ENCODE measurements at regions not wholly inside any gene's neighbourhood (a gene's known extent, or its start where the extent isn't known, plus 50 kb on each side); places are given as distances from the start of the nearest gene placed in this dataset.
"Not testable (repeated sequence)": the region's sequence is repeated elsewhere in the genome, so short reads cannot be mapped to it uniquely, and the experiment has no call there.

GRCh38 chr1:60705026-60705425 is 377.3 kb upstream of the NFIA start:
- DNase-seq: no peak

GRCh38 chr1:60703155-60703554 is 379.2 kb upstream of the NFIA start:
- DNase-seq: no peak

GRCh38 chr1:60699325-60699724 is 383.0 kb upstream of the NFIA start:
- no peak for DNase-seq

GRCh38 chr1:60697204-60697994 is 385.0 kb upstream of the NFIA start:
- DNase-seq: no peak

- DNase-seq: no peak
Observed at GRCh38 chr1:60696512-60696911, 385.8 kb upstream of the NFIA start.

GRCh38 chr1:60695716-60696171 is 386.6 kb upstream of the NFIA start:
- no peak for DNase-seq

- DNase-seq: no peak
Observed at GRCh38 chr1:60694980-60695379, 387.4 kb upstream of the NFIA start.

- DNase-seq: no peak
Observed at GRCh38 chr1:60692031-60692430, 390.3 kb upstream of the NFIA start.

GRCh38 chr1:60688221-60688620 is 394.1 kb upstream of the NFIA start:
- not testable (repeated sequence) for DNase-seq

- DNase-seq: no peak
Observed at GRCh38 chr1:60681095-60681860, 401.1 kb upstream of the NFIA start.

- no peak for DNase-seq
Observed at GRCh38 chr1:60679524-60680375, 402.6 kb upstream of the NFIA start.

- no peak for DNase-seq
Observed at GRCh38 chr1:60678802-60679201, 403.6 kb upstream of the NFIA start.

GRCh38 chr1:60678391-60678790 is 404.0 kb upstream of the NFIA start:
- no peak for DNase-seq

GRCh38 chr1:60672449-60672848 is 409.9 kb upstream of the NFIA start:
- DNase-seq: no peak

- DNase-seq: no peak
Observed at GRCh38 chr1:60670302-60670701, 412.1 kb upstream of the NFIA start.

GRCh38 chr1:60668585-60668984 is 413.8 kb upstream of the NFIA start:
- DNase-seq: no peak

- DNase-seq: no peak
Observed at GRCh38 chr1:60665311-60665710, 417.1 kb upstream of the NFIA start.

GRCh38 chr1:60664086-60664625 is 418.2 kb upstream of the NFIA start:
- no peak for DNase-seq

GRCh38 chr1:60662486-60663044 is 419.8 kb upstream of the NFIA start:
- DNase-seq: no peak

GRCh38 chr1:60657926-60658325 is 424.4 kb upstream of the NFIA start:
- DNase-seq: no peak

GRCh38 chr1:60655679-60656355 is 426.5 kb upstream of the NFIA start:
- DNase-seq: no peak

- not testable (repeated sequence) for DNase-seq
Observed at GRCh38 chr1:60640033-60640551, 442.3 kb upstream of the NFIA start.

Data from NCI-H1048 (cell line).